HG03565 (cell line): ENCODE measurements at regions not wholly inside any gene's neighbourhood (a gene's known extent, or its start where the extent isn't known, plus 50 kb on each side); places are given as distances from the start of the nearest gene placed in this dataset.
"Not testable (repeated sequence)": the region's sequence is repeated elsewhere in the genome, so short reads cannot be mapped to it uniquely, and the experiment has no call there.

ENCODE experiments used
- ATAC-seq: cut with Tn5 transposase; IDR thresholded peaks from one replicate; pipeline ENCODE4 v1.9.1; 2021; ENCODE audit warnings: mild to moderate bottlenecking, moderate library complexity; ENCODE audit not compliant: unreplicated experiment

GRCh38 chr2:225270053-225270452, 129.5 kb upstream of the NYAP2 start:
- ATAC-seq = no peak

- ATAC-seq = no peak
Observed at GRCh38 chr2:225254363-225254762, 145.1 kb upstream of the NYAP2 start.

GRCh38 chr2:225244933-225245332, 154.6 kb upstream of the NYAP2 start:
- no peak for ATAC-seq

- ATAC-seq = no peak
Observed at GRCh38 chr2:225236769-225237323, 162.7 kb upstream of the NYAP2 start.

- ATAC-seq = no peak
Observed at GRCh38 chr2:225233234-225233633, 166.3 kb upstream of the NYAP2 start.

GRCh38 chr2:225231900-225232299, 167.6 kb upstream of the NYAP2 start:
- ATAC-seq = no peak

GRCh38 chr2:225229346-225229745, 170.2 kb upstream of the NYAP2 start:
- not testable (repeated sequence) for ATAC-seq

- no peak for ATAC-seq
Observed at GRCh38 chr2:225226441-225226840, 173.1 kb upstream of the NYAP2 start.

GRCh38 chr2:225223301-225223700, 176.2 kb upstream of the NYAP2 start:
- no peak for ATAC-seq

GRCh38 chr2:225207471-225207870, 165.2 kb upstream of the DOCK10 start:
- no peak for ATAC-seq

GRCh38 chr2:225207043-225207442, 164.8 kb upstream of the DOCK10 start:
- ATAC-seq = no peak

- no peak for ATAC-seq
Observed at GRCh38 chr2:225196579-225196978, 154.3 kb upstream of the DOCK10 start.

- no peak for ATAC-seq
Observed at GRCh38 chr2:225192869-225193268, 150.6 kb upstream of the DOCK10 start.

GRCh38 chr2:225190987-225191386, 148.7 kb upstream of the DOCK10 start:
- ATAC-seq = no peak

- no peak for ATAC-seq
Observed at GRCh38 chr2:225184948-225185347, 142.7 kb upstream of the DOCK10 start.

GRCh38 chr2:225182126-225182525, 139.9 kb upstream of the DOCK10 start:
- ATAC-seq = no peak

GRCh38 chr2:225177098-225177497, 134.8 kb upstream of the DOCK10 start:
- no peak for ATAC-seq

- no peak for ATAC-seq
Observed at GRCh38 chr2:225173909-225174308, 131.6 kb upstream of the DOCK10 start.

GRCh38 chr2:225171350-225171749, 129.1 kb upstream of the DOCK10 start:
- no peak for ATAC-seq

- ATAC-seq = no peak
Observed at GRCh38 chr2:225170162-225170561, 127.9 kb upstream of the DOCK10 start.

GRCh38 chr2:225169396-225169795, 127.1 kb upstream of the DOCK10 start:
- ATAC-seq = no peak

- no peak for ATAC-seq
Observed at GRCh38 chr2:225165052-225165451, 122.8 kb upstream of the DOCK10 start.

- no peak for ATAC-seq
Observed at GRCh38 chr2:225164401-225165050, 122.3 kb upstream of the DOCK10 start.
